ENCODE measurements at regions not wholly inside any gene's neighbourhood (a gene's known extent, or its start where the extent isn't known, plus 50 kb on each side); places are given as distances from the start of the nearest gene placed in this dataset.
"Not testable (repeated sequence)": the region's sequence is repeated elsewhere in the genome, so short reads cannot be mapped to it uniquely, and the experiment has no call there.

- POLR2A ChIA-PET = no interaction called here
- ATAC-seq (no peak), DNase-seq (no peak)
- no peak for TF ChIP-seq CTCF (IDR thresholded peaks at IDR 0.05)
- H3K4me1 Mint-ChIP-seq (ENCODE audit: low read depth) = no peaks in the 10 kb centered on the region
- CTCF ChIA-PET = no interaction called here
- intact Hi-C loops (cut with micrococcal nuclease) = loop anchor here (10.0 kb wide), 1 partner anchor 58 kb away; no protein-coding TSS in a partner anchor
- no peaks in the 10 kb centered on the region for H3K36me3 Mint-ChIP-seq (ENCODE audit: low read depth)
- no peaks in the 10 kb centered on the region for H3K9me3 Mint-ChIP-seq
- no peak overlapping the region for H3K27ac Mint-ChIP-seq
- no peaks in the 10 kb centered on the region for H3K27me3 Mint-ChIP-seq
- H3K4me3 Mint-ChIP-seq = no peak overlapping the region
Observed at GRCh38 chr9:30522486-30522885, 1862.0 kb upstream of the ACO1 start.

GRCh38 chr9:30524311-30524710 lies 1860.1 kb upstream of the ACO1 start:
- intact Hi-C loops (cut with micrococcal nuclease) = loop anchor here (10.0 kb wide), 1 partner anchor 60 kb away; no protein-coding TSS in a partner anchor
- no peak for DNase-seq
- TF ChIP-seq CTCF (IDR thresholded peaks at IDR 0.05) = no peak
- H3K4me3 Mint-ChIP-seq = no peak overlapping the region
- no peak overlapping the region for H3K27ac Mint-ChIP-seq
- no peaks in the 10 kb centered on the region for H3K27me3 Mint-ChIP-seq
- no peak for ATAC-seq
- H3K36me3 Mint-ChIP-seq (ENCODE audit: low read depth) = no peaks in the 10 kb centered on the region
- H3K4me1 Mint-ChIP-seq (ENCODE audit: low read depth) = no peaks in the 10 kb centered on the region
- ChIA-PET CTCF (no interaction called here), POLR2A (no interaction called here)
- H3K9me3 Mint-ChIP-seq = peaks cover 2% of the 10 kb centered on the region

GRCh38 chr9:30534455-30534854 lies 1850.0 kb upstream of the ACO1 start:
- Mint-ChIP-seq H3K4me1 (ENCODE audit: low read depth) (no peaks in the 10 kb centered on the region), H3K9me3 (peaks cover 6% of the 10 kb centered on the region), H3K27ac (no peak overlapping the region), H3K27me3 (no peaks in the 10 kb centered on the region), H3K4me3 (no peak overlapping the region), H3K36me3 (ENCODE audit: low read depth) (no peaks in the 10 kb centered on the region)
- intact Hi-C loops (cut with micrococcal nuclease) = no loop called here
- no peak for ATAC-seq
- TF ChIP-seq CTCF (IDR thresholded peaks at IDR 0.05) = no peak
- CTCF ChIA-PET = no interaction called here
- no peak for DNase-seq
- POLR2A ChIA-PET = no interaction called here

- no peak overlapping the region for H3K27ac Mint-ChIP-seq
- no peak for DNase-seq
- ATAC-seq = no peak
- H3K36me3 Mint-ChIP-seq (ENCODE audit: low read depth) = no peaks in the 10 kb centered on the region
- H3K27me3 Mint-ChIP-seq = no peaks in the 10 kb centered on the region
- ChIA-PET POLR2A (no interaction called here), CTCF (no interaction called here)
- TF ChIP-seq CTCF (IDR thresholded peaks at IDR 0.05) = no peak
- no peaks in the 10 kb centered on the region for H3K4me1 Mint-ChIP-seq (ENCODE audit: low read depth)
- peaks cover 6% of the 10 kb centered on the region for H3K9me3 Mint-ChIP-seq
- H3K4me3 Mint-ChIP-seq = no peak overlapping the region
- intact Hi-C loops (cut with micrococcal nuclease) = no loop called here
Observed at GRCh38 chr9:30534896-30535295, 1849.5 kb upstream of the ACO1 start.

- H3K27me3 Mint-ChIP-seq = no peaks in the 10 kb centered on the region
- CTCF ChIA-PET = no interaction called here
- H3K36me3 Mint-ChIP-seq (ENCODE audit: low read depth) = no peaks in the 10 kb centered on the region
- H3K9me3 Mint-ChIP-seq = peaks cover 7% of the 10 kb centered on the region
- H3K4me1 Mint-ChIP-seq (ENCODE audit: low read depth) = no peaks in the 10 kb centered on the region
- ATAC-seq (no peak), DNase-seq (no peak)
- no peak overlapping the region for H3K27ac Mint-ChIP-seq
- intact Hi-C loops (cut with micrococcal nuclease) = no loop called here
- no peak overlapping the region for H3K4me3 Mint-ChIP-seq
- POLR2A ChIA-PET = no interaction called here
- no peak for TF ChIP-seq CTCF (IDR thresholded peaks at IDR 0.05)
Observed at GRCh38 chr9:30536494-30536893, 1847.9 kb upstream of the ACO1 start.

- H3K9me3 Mint-ChIP-seq; H3K36me3 Mint-ChIP-seq (ENCODE audit: low read depth): not testable (repeated sequence)
Observed at GRCh38 chr9:30539696-30540095, 1844.7 kb upstream of the ACO1 start.

More at GRCh38 chr9:30539696-30540095, 1844.7 kb upstream of the ACO1 start:
- H3K27me3 Mint-ChIP-seq; POLR2A ChIA-PET; ATAC-seq; H3K27ac Mint-ChIP-seq; H3K4me1 Mint-ChIP-seq (ENCODE audit: low read depth); DNase-seq; CTCF ChIA-PET; intact Hi-C loops (cut with micrococcal nuclease); H3K4me3 Mint-ChIP-seq: not testable (repeated sequence)
